Mucosa of descending colon (tissue), 3 donors: ENCODE measurements at regions not wholly inside any gene's neighbourhood (a gene's known extent, or its start where the extent isn't known, plus 50 kb on each side); places are given as distances from the start of the nearest gene placed in this dataset.

Experiments used
- ATAC-seq: fragments of 200-7000 bp; cut with Tn5 transposase; one replicate; pipeline ENCODE4 v1.9.1; 2020; ENCODE audit warnings: mild to moderate bottlenecking, moderate library complexity
- DNase-seq, 3 donors: peaks; one replicate each; pipeline ENCODE4 v3.0.0-alpha.2; 2020
- H3K36me3 ChIP-seq: fragments of 200-600 bp; one replicate; pipeline ENCODE4 v1.8.0; 2021; ENCODE audit warnings: low read depth, mild to moderate bottlenecking
- H3K4me1 ChIP-seq: fragments of 200-600 bp; one replicate; pipeline ENCODE4 v1.8.0; 2021; ENCODE audit warnings: low read depth, mild to moderate bottlenecking
- H3K4me3 ChIP-seq: fragments of 200-600 bp; one replicate; pipeline ENCODE4 v1.8.0; 2021; ENCODE audit warnings: mild to moderate bottlenecking
- H3K9me3 ChIP-seq: fragments of 200-600 bp; one replicate; pipeline ENCODE4 v1.8.0; 2021; ENCODE audit warnings: mild to moderate bottlenecking
- CTCF ChIP-seq: fragments of 200-600 bp; IDR thresholded peaks from one replicate; pipeline ENCODE4 v1.8.0; 2022; ENCODE audit warnings: antibody characterized with exemption, mild to moderate bottlenecking
- intact Hi-C, 2 donors: fragments of 100-400 bp; cut with DNase I in 1 of 2; cut with micrococcal nuclease in 1 of 2; formaldehyde crosslinking; loops; one replicate each; pipeline versions ENCODE4 v1.11.0 to v1.11.1; 2022; cut with DNase I, micrococcal nuclease
- donor health status: DM: no; HTN: no; CAD: no; lungs with moderate emphysema.
- donor health status: DM: no; HTN: no; CAD: no.
- donor health status: DM: no; HTN: yes; CAD: no.

GRCh38 chr3:3745693-3746092, 53.5 kb upstream of the LRRN1 start:
- intact Hi-C loops: no loop called here
- ATAC-seq (no peak), DNase-seq (no peak)
- no peaks in the 10 kb centered on the region for H3K9me3 ChIP-seq
- H3K4me3 ChIP-seq: no peak overlapping the region
- no peaks in the 10 kb centered on the region for H3K4me1 ChIP-seq
- no peak for TF ChIP-seq CTCF
- no peaks in the 10 kb centered on the region for H3K36me3 ChIP-seq

GRCh38 chr3:3744826-3745225, 54.4 kb upstream of the LRRN1 start:
- no peaks in the 10 kb centered on the region for H3K4me1 ChIP-seq
- no peaks in the 10 kb centered on the region for H3K9me3 ChIP-seq
- TF ChIP-seq CTCF: no peak
- no peaks in the 10 kb centered on the region for H3K36me3 ChIP-seq
- intact Hi-C loops: no loop called here
- ATAC-seq: peak; percentile 21
- DNase-seq: no peak
- no peak overlapping the region for H3K4me3 ChIP-seq

- no peak overlapping the region for H3K4me3 ChIP-seq
- no peak for DNase-seq
- TF ChIP-seq CTCF: no peak
- intact Hi-C loops: no loop called here
- no peaks in the 10 kb centered on the region for H3K9me3 ChIP-seq
- no peak for ATAC-seq
- no peaks in the 10 kb centered on the region for H3K4me1 ChIP-seq
- no peaks in the 10 kb centered on the region for H3K36me3 ChIP-seq
Observed at GRCh38 chr3:3743754-3744153, 55.5 kb upstream of the LRRN1 start.

GRCh38 chr3:3740061-3740460, 59.2 kb upstream of the LRRN1 start:
- intact Hi-C loops: no loop called here
- H3K9me3 ChIP-seq: no peaks in the 10 kb centered on the region
- H3K36me3 ChIP-seq: no peaks in the 10 kb centered on the region
- no peak for TF ChIP-seq CTCF
- no peak for DNase-seq
- no peak overlapping the region for H3K4me3 ChIP-seq
- no peak for ATAC-seq
- H3K4me1 ChIP-seq: no peaks in the 10 kb centered on the region

GRCh38 chr3:3739330-3740060, 59.7 kb upstream of the LRRN1 start:
- DNase-seq (no peak), ATAC-seq (no peak)
- H3K4me3 ChIP-seq: no peak overlapping the region
- no peaks in the 10 kb centered on the region for H3K36me3 ChIP-seq
- TF ChIP-seq CTCF: no peak
- H3K9me3 ChIP-seq: no peaks in the 10 kb centered on the region
- intact Hi-C loops: no loop called here
- no peaks in the 10 kb centered on the region for H3K4me1 ChIP-seq

- TF ChIP-seq CTCF: no peak
- intact Hi-C loops: no loop called here
Observed at GRCh38 chr3:3737531-3737930, 61.7 kb upstream of the LRRN1 start.

More at GRCh38 chr3:3737531-3737930, 61.7 kb upstream of the LRRN1 start:
- Histone ChIP-seq H3K36me3 (no peaks in the 10 kb centered on the region), H3K4me1 (no peaks in the 10 kb centered on the region), H3K9me3 (no peaks in the 10 kb centered on the region), H3K4me3 (no peak overlapping the region)
- no peak for DNase-seq
- ATAC-seq: no peak
